Tibial nerve (tissue), 3 donors: ENCODE measurements at regions not wholly inside any gene's neighbourhood (a gene's known extent, or its start where the extent isn't known, plus 50 kb on each side); places are given as distances from the start of the nearest gene placed in this dataset.

Source experiments
- POLR2A ChIP-seq, 2 donors: fragments of 450-650 bp; IDR thresholded peaks; one replicate each; pipeline ENCODE4 v1.6.1; 2017; ENCODE audit warnings: antibody characterized with exemption in 2 of 2, mild to moderate bottlenecking in 2 of 2, moderate library complexity in 2 of 2
- TF ChIP-seq, protein P1 (sequence below), 5 experiments: fragments of 200-600 bp in 3 of 5; fragments of 450-650 bp in 2 of 5; sonication (generic) in 3 of 5; IDR thresholded peaks; one replicate each; pipeline ENCODE4 v1.5.1; 2016 to 2019; ENCODE audit warnings: antibody characterized with exemption in 5 of 5, mild to moderate bottlenecking in 3 of 5, moderate library complexity in 2 of 5

DNA sequence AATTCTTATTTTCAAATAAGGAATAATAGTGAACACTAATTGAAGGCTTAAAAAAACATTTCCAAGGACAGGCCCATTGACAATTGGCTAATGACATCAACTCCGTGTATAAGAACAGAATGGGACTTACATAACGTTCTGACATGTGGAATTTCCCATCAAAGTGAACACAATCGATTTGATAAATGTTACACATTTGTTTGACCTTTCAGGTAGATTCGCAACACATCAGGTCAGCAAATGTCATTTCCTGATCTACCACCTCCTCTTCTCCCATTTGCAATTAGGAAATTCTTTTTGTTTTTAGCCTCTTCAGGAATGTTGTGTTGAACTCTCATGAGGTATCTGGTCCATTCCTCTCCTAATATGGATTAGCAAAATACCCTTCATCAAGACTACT is 292.9 kb upstream of the SLC14A2 start:
- TF ChIP-seq, protein P1, sequence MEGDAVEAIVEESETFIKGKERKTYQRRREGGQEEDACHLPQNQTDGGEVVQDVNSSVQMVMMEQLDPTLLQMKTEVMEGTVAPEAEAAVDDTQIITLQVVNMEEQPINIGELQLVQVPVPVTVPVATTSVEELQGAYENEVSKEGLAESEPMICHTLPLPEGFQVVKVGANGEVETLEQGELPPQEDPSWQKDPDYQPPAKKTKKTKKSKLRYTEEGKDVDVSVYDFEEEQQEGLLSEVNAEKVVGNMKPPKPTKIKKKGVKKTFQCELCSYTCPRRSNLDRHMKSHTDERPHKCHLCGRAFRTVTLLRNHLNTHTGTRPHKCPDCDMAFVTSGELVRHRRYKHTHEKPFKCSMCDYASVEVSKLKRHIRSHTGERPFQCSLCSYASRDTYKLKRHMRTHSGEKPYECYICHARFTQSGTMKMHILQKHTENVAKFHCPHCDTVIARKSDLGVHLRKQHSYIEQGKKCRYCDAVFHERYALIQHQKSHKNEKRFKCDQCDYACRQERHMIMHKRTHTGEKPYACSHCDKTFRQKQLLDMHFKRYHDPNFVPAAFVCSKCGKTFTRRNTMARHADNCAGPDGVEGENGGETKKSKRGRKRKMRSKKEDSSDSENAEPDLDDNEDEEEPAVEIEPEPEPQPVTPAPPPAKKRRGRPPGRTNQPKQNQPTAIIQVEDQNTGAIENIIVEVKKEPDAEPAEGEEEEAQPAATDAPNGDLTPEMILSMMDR (IDR thresholded peaks at IDR 0.05): no peak
- TF ChIP-seq POLR2A (IDR thresholded peaks at IDR 0.05): no peak
